ENCODE measurements at regions not wholly inside any gene's neighbourhood (a gene's known extent, or its start where the extent isn't known, plus 50 kb on each side); places are given as distances from the start of the nearest gene placed in this dataset.

DNA sequence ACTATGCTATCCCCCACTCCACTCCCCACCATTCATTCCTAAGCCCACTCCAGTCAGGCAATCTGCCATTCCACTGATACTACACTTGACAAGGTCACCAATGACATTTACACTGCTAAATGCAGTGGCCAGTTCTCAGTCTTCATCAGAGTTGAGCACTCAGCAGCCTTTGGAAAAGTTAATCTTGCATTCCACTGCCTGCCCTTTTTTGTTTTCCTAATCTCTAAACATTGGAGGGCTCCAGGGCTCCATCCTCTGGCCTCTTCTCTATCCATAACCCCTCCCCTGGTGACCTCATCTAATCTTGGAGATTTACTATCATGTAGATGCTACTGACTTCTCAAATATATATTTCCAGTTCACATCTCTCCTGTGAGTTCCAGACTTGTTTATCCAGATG is 70.9 kb upstream of the S1PR1 start:
- H3K4me3 ChIP-seq = no peak overlapping the region
- no peak overlapping the region for H3K4me2 ChIP-seq
- H3K9me2 ChIP-seq (ENCODE audit: insufficient read depth) = no peaks in the 10 kb centered on the region
- H2AFZ ChIP-seq = peak overlapping the region; percentile 78; the same call in 1 of the 2 replicates
- ATAC-seq (peak; percentile 50), DNase-seq (ENCODE audit: low spot score) (peak; percentile 31)
- H3K27ac ChIP-seq (ENCODE audit: low read depth) = no peak overlapping the region
- peaks cover 2% of the 10 kb centered on the region for H3K27me3 Mint-ChIP-seq (ENCODE audit: insufficient read depth, low read depth, poor library complexity)
- no peak for TF ChIP-seq EZH2phosphoT487 (IDR thresholded peaks at IDR 0.05; ENCODE audit: unreplicated experiment)
- TF ChIP-seq, protein P1, sequence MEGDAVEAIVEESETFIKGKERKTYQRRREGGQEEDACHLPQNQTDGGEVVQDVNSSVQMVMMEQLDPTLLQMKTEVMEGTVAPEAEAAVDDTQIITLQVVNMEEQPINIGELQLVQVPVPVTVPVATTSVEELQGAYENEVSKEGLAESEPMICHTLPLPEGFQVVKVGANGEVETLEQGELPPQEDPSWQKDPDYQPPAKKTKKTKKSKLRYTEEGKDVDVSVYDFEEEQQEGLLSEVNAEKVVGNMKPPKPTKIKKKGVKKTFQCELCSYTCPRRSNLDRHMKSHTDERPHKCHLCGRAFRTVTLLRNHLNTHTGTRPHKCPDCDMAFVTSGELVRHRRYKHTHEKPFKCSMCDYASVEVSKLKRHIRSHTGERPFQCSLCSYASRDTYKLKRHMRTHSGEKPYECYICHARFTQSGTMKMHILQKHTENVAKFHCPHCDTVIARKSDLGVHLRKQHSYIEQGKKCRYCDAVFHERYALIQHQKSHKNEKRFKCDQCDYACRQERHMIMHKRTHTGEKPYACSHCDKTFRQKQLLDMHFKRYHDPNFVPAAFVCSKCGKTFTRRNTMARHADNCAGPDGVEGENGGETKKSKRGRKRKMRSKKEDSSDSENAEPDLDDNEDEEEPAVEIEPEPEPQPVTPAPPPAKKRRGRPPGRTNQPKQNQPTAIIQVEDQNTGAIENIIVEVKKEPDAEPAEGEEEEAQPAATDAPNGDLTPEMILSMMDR (conservative IDR thresholded peaks at IDR 0.05; ENCODE audit: low read depth in 2 of 2) = no peak
- TF ChIP-seq STAT1 (IDR thresholded peaks at IDR 0.05; ENCODE audit: unreplicated experiment) = no peak
- TF ChIP-seq EZH2 (IDR thresholded peaks at IDR 0.05; ENCODE audit: low read depth, unreplicated experiment) = no peak
- TF ChIP-seq, protein P2, sequence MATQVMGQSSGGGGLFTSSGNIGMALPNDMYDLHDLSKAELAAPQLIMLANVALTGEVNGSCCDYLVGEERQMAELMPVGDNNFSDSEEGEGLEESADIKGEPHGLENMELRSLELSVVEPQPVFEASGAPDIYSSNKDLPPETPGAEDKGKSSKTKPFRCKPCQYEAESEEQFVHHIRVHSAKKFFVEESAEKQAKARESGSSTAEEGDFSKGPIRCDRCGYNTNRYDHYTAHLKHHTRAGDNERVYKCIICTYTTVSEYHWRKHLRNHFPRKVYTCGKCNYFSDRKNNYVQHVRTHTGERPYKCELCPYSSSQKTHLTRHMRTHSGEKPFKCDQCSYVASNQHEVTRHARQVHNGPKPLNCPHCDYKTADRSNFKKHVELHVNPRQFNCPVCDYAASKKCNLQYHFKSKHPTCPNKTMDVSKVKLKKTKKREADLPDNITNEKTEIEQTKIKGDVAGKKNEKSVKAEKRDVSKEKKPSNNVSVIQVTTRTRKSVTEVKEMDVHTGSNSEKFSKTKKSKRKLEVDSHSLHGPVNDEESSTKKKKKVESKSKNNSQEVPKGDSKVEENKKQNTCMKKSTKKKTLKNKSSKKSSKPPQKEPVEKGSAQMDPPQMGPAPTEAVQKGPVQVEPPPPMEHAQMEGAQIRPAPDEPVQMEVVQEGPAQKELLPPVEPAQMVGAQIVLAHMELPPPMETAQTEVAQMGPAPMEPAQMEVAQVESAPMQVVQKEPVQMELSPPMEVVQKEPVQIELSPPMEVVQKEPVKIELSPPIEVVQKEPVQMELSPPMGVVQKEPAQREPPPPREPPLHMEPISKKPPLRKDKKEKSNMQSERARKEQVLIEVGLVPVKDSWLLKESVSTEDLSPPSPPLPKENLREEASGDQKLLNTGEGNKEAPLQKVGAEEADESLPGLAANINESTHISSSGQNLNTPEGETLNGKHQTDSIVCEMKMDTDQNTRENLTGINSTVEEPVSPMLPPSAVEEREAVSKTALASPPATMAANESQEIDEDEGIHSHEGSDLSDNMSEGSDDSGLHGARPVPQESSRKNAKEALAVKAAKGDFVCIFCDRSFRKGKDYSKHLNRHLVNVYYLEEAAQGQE (IDR thresholded peaks at IDR 0.05; ENCODE audit: unreplicated experiment) = no peak
- TF ChIP-seq, protein P3, sequence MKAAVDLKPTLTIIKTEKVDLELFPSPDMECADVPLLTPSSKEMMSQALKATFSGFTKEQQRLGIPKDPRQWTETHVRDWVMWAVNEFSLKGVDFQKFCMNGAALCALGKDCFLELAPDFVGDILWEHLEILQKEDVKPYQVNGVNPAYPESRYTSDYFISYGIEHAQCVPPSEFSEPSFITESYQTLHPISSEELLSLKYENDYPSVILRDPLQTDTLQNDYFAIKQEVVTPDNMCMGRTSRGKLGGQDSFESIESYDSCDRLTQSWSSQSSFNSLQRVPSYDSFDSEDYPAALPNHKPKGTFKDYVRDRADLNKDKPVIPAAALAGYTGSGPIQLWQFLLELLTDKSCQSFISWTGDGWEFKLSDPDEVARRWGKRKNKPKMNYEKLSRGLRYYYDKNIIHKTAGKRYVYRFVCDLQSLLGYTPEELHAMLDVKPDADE (IDR thresholded peaks at IDR 0.05) = no peak
- TF ChIP-seq, protein P4, sequence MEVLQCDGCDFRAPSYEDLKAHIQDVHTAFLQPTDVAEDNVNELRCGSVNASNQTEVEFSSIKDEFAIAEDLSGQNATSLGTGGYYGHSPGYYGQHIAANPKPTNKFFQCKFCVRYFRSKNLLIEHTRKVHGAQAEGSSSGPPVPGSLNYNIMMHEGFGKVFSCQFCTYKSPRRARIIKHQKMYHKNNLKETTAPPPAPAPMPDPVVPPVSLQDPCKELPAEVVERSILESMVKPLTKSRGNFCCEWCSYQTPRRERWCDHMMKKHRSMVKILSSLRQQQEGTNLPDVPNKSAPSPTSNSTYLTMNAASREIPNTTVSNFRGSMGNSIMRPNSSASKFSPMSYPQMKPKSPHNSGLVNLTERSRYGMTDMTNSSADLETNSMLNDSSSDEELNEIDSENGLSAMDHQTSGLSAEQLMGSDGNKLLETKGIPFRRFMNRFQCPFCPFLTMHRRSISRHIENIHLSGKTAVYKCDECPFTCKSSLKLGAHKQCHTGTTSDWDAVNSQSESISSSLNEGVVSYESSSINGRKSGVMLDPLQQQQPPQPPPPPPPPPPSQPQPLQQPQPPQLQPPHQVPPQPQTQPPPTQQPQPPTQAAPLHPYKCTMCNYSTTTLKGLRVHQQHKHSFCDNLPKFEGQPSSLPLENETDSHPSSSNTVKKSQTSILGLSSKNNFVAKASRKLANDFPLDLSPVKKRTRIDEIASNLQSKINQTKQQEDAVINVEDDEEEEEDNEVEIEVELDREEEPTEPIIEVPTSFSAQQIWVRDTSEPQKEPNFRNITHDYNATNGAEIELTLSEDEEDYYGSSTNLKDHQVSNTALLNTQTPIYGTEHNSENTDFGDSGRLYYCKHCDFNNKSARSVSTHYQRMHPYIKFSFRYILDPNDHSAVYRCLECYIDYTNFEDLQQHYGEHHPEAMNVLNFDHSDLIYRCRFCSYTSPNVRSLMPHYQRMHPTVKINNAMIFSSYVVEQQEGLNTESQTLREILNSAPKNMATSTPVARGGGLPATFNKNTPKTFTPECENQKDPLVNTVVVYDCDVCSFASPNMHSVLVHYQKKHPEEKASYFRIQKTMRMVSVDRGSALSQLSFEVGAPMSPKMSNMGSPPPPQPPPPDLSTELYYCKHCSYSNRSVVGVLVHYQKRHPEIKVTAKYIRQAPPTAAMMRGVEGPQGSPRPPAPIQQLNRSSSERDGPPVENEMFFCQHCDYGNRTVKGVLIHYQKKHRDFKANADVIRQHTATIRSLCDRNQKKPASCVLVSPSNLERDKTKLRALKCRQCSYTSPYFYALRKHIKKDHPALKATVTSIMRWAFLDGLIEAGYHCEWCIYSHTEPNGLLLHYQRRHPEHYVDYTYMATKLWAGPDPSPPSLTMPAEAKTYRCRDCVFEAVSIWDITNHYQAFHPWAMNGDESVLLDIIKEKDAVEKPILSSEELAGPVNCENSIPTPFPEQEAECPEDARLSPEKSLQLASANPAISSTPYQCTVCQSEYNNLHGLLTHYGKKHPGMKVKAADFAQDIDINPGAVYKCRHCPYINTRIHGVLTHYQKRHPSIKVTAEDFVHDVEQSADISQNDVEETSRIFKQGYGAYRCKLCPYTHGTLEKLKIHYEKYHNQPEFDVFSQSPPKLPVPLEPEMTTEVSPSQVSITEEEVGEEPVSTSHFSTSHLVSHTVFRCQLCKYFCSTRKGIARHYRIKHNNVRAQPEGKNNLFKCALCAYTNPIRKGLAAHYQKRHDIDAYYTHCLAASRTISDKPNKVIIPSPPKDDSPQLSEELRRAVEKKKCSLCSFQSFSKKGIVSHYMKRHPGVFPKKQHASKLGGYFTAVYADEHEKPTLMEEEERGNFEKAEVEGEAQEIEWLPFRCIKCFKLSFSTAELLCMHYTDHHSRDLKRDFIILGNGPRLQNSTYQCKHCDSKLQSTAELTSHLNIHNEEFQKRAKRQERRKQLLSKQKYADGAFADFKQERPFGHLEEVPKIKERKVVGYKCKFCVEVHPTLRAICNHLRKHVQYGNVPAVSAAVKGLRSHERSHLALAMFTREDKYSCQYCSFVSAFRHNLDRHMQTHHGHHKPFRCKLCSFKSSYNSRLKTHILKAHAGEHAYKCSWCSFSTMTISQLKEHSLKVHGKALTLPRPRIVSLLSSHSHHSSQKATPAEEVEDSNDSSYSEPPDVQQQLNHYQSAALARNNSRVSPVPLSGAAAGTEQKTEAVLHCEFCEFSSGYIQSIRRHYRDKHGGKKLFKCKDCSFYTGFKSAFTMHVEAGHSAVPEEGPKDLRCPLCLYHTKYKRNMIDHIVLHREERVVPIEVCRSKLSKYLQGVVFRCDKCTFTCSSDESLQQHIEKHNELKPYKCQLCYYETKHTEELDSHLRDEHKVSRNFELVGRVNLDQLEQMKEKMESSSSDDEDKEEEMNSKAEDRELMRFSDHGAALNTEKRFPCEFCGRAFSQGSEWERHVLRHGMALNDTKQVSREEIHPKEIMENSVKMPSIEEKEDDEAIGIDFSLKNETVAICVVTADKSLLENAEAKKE (CRISPR knock-in tag; IDR thresholded peaks at IDR 0.05) = no peak
- no peak for TF ChIP-seq ZNF331 (CRISPR knock-in tag; IDR thresholded peaks at IDR 0.05; ENCODE audit: low read depth)
- TF ChIP-seq NANOG (IDR thresholded peaks at IDR 0.05; ENCODE audit: borderline replicate concordance) = no peak
- no peaks in the 10 kb centered on the region for H3K36me3 ChIP-seq (ENCODE audit: insufficient read depth)
- no peaks in the 10 kb centered on the region for H4K20me1 ChIP-seq (replicated peaks; ENCODE audit: insufficient read depth)
- H3K4me3 Mint-ChIP-seq = no peak overlapping the region
- no peaks in the 10 kb centered on the region for H3K36me3 Mint-ChIP-seq (ENCODE audit: low read depth)
- H3K27ac Mint-ChIP-seq = no peak overlapping the region
- H3F3A ChIP-seq (replicated peaks; ENCODE audit: low read depth) = no peaks in the 10 kb centered on the region
- H3K27me3 ChIP-seq (ENCODE audit: insufficient read depth) = no peaks in the 10 kb centered on the region
- no peaks in the 10 kb centered on the region for H3K4me1 ChIP-seq (ENCODE audit: insufficient read depth)
- H3K79me2 ChIP-seq (replicated peaks; ENCODE audit: insufficient read depth) = no peaks in the 10 kb centered on the region
- peaks cover 9% of the 10 kb centered on the region for H3K4me1 Mint-ChIP-seq
- no peaks in the 10 kb centered on the region for H3K9me3 Mint-ChIP-seq

Measured in GM23338 (cell line).